Mammary epithelial cell (primary cell): ENCODE measurements at regions not wholly inside any gene's neighbourhood (a gene's known extent, or its start where the extent isn't known, plus 50 kb on each side); places are given as distances from the start of the nearest gene placed in this dataset.

Experiments used
- CTCF ChIP-seq, 2 donors: IDR thresholded peaks in 1 of 2; conservative IDR thresholded peaks in 1 of 2; 2 replicates each; pipeline ENCODE4 v1.5.1; 2011 to 2012; ENCODE audit warnings: inconsistent platforms in 2 of 2, low read length in 2 of 2, mild to moderate bottlenecking in 2 of 2, control low read depth in 1 of 2, low read depth in 1 of 2; ENCODE audit not compliant: insufficient read depth in 1 of 2; ENCODE audit errors: extremely low read depth in 1 of 2
- EZH2 ChIP-seq: IDR thresholded peaks from 2 replicates; pipeline ENCODE4 v1.6.1; 2012; ENCODE audit warnings: low read length, inconsistent platforms, borderline replicate concordance

GRCh38 chr2:100197631-100198153 is 55.3 kb upstream of the AFF3 start:
- TF ChIP-seq CTCF (conservative IDR thresholded peaks at IDR 0.05 in 1 of 2, IDR thresholded peaks at IDR 0.05 in 1 of 2; ENCODE audit: extremely low read depth in 1 of 2, insufficient read depth in 1 of 2, low read depth in 1 of 2, low read length in 2 of 2) (no peak), EZH2 (no peak)
